ENCODE measurements at regions not wholly inside any gene's neighbourhood (a gene's known extent, or its start where the extent isn't known, plus 50 kb on each side); places are given as distances from the start of the nearest gene placed in this dataset.

GRCh38 chr11:45541693-45542434 is 123.6 kb downstream of the CHST1 start:
- peaks cover 55% of the 10 kb centered on the region for H3K27me3 Mint-ChIP-seq
- H3K36me3 Mint-ChIP-seq (ENCODE audit: insufficient read depth) = no peaks in the 10 kb centered on the region

GRCh38 chr11:45538939-45539338 is 126.5 kb downstream of the CHST1 start:
- no peaks in the 10 kb centered on the region for H3K9me3 Mint-ChIP-seq (ENCODE audit: low read depth)
- no peak overlapping the region for H3K4me3 Mint-ChIP-seq (ENCODE audit: low read depth)
- peaks cover 4% of the 10 kb centered on the region for H3K4me1 Mint-ChIP-seq (ENCODE audit: low read depth)
- TF ChIP-seq CTCF (IDR thresholded peaks at IDR 0.05; ENCODE audit: unreplicated experiment) = no peak
- no peak for DNase-seq (ENCODE audit: low spot score, unreplicated experiment)
- H3K36me3 Mint-ChIP-seq (ENCODE audit: insufficient read depth) = no peaks in the 10 kb centered on the region
- no peak overlapping the region for H3K27ac Mint-ChIP-seq
- peaks cover 45% of the 10 kb centered on the region for H3K27me3 Mint-ChIP-seq

More at GRCh38 chr11:45541693-45542434, 123.6 kb downstream of the CHST1 start:
- H3K9me3 Mint-ChIP-seq (ENCODE audit: low read depth) = no peaks in the 10 kb centered on the region
- TF ChIP-seq CTCF (IDR thresholded peaks at IDR 0.05; ENCODE audit: unreplicated experiment) = no peak
- DNase-seq (ENCODE audit: low spot score, unreplicated experiment) = no peak
- H3K27ac Mint-ChIP-seq = no peak overlapping the region
- no peak overlapping the region for H3K4me3 Mint-ChIP-seq (ENCODE audit: low read depth)
- no peaks in the 10 kb centered on the region for H3K4me1 Mint-ChIP-seq (ENCODE audit: low read depth)

- Mint-ChIP-seq H3K36me3 (ENCODE audit: insufficient read depth) (no peaks in the 10 kb centered on the region), H3K27me3 (peaks cover 41% of the 10 kb centered on the region), H3K4me3 (ENCODE audit: low read depth) (no peak overlapping the region), H3K27ac (no peak overlapping the region), H3K9me3 (ENCODE audit: low read depth) (no peaks in the 10 kb centered on the region), H3K4me1 (ENCODE audit: low read depth) (peaks cover 4% of the 10 kb centered on the region)
- TF ChIP-seq CTCF (IDR thresholded peaks at IDR 0.05; ENCODE audit: unreplicated experiment) = no peak
- DNase-seq (ENCODE audit: low spot score, unreplicated experiment) = no peak
Measured at GRCh38 chr11:45538363-45538762, 127.1 kb downstream of the CHST1 start.

- Mint-ChIP-seq H3K4me3 (ENCODE audit: low read depth) (no peak overlapping the region), H3K27ac (no peak overlapping the region), H3K27me3 (peaks cover 37% of the 10 kb centered on the region), H3K4me1 (ENCODE audit: low read depth) (peaks cover 4% of the 10 kb centered on the region), H3K36me3 (ENCODE audit: insufficient read depth) (no peaks in the 10 kb centered on the region), H3K9me3 (ENCODE audit: low read depth) (no peaks in the 10 kb centered on the region)
- no peak for TF ChIP-seq CTCF (IDR thresholded peaks at IDR 0.05; ENCODE audit: unreplicated experiment)
- no peak for DNase-seq (ENCODE audit: low spot score, unreplicated experiment)
Measured at GRCh38 chr11:45537614-45538013, 127.8 kb downstream of the CHST1 start.

GRCh38 chr11:45535033-45535432 is 130.4 kb downstream of the CHST1 start:
- H3K4me1 Mint-ChIP-seq (ENCODE audit: low read depth) = peaks cover 4% of the 10 kb centered on the region
- no peak for TF ChIP-seq CTCF (IDR thresholded peaks at IDR 0.05; ENCODE audit: unreplicated experiment)
- no peak for DNase-seq (ENCODE audit: low spot score, unreplicated experiment)
- peaks cover 26% of the 10 kb centered on the region for H3K27me3 Mint-ChIP-seq
- no peaks in the 10 kb centered on the region for H3K36me3 Mint-ChIP-seq (ENCODE audit: insufficient read depth)
- no peak overlapping the region for H3K4me3 Mint-ChIP-seq (ENCODE audit: low read depth)
- no peaks in the 10 kb centered on the region for H3K9me3 Mint-ChIP-seq (ENCODE audit: low read depth)
- H3K27ac Mint-ChIP-seq = no peak overlapping the region
